ENCODE measurements at regions not wholly inside any gene's neighbourhood (a gene's known extent, or its start where the extent isn't known, plus 50 kb on each side); places are given as distances from the start of the nearest gene placed in this dataset.

DNA sequence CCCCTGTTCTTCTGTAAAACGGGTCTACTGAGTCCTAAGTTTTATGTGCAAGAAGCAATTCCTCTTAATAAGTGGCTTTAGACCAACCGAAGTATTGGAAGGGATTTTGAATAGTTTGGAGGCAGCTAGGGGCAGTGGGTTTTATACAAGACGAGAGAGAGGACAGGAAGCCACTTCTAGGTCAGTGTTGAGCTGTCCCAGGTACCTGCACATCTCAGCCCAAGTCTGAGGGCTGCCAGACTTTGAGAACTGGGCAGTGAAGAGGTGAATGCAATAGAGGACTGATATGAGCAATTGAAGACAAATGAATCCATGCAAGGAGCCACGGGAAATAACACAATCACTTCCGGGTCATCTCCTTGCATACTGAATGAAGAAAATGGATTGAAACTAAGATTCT is 273.5 kb downstream of the KLF6 start:
- H3K4me2 ChIP-seq (ENCODE audit: extremely low read depth, insufficient read depth, low read length) = no peak overlapping the region

DNA sequence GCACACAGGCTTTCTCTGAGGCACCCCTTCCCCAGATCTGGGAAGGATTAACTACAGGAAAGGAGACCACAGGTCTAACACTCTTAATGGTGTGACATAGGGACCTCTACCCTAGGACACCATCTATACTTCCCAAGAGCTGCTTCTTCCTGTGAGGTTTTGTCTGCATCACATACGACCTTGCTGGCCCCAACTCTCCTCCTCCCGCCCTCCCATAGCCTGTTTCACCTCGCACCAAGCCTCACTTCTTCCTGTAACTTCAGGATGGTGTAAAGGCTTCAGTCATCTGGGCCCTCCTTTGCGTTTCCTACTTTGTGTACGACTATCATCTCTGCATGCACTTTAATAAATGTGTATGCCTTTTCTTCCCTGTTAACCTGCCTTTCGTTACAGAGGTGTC is 274.3 kb downstream of the KLF6 start:
- no peaks in the 10 kb centered on the region for H4K20me1 ChIP-seq (ENCODE audit: control insufficient read depth, extremely low read depth, insufficient read depth, low read length)
- H2AFZ ChIP-seq (ENCODE audit: low read length) = no peak overlapping the region
- no peaks in the 10 kb centered on the region for H3K79me2 ChIP-seq (ENCODE audit: control insufficient read depth, insufficient read depth, low read length)
- H3K9me3 ChIP-seq (ENCODE audit: control insufficient read depth, insufficient read depth, low read depth, low read length) = no peaks in the 10 kb centered on the region
- H3K9ac ChIP-seq (ENCODE audit: insufficient read depth, low read length) = no peak overlapping the region
- no peak overlapping the region for H3K4me2 ChIP-seq (ENCODE audit: extremely low read depth, insufficient read depth, low read length)
- H3K27me3 ChIP-seq (ENCODE audit: control insufficient read depth, insufficient read depth, low read length) = no peaks in the 10 kb centered on the region
- no peak for DNase-seq (ENCODE audit: low read depth in 2 of 2)
- no peak overlapping the region for H3K4me3 ChIP-seq (replicated peaks in 1 of 4; ENCODE audit: control extremely low read depth in 1 of 4, insufficient read depth in 1 of 4, low read depth in 3 of 4, low read length in 4 of 4)
- no peak for TF ChIP-seq EZH2 (IDR thresholded peaks at IDR 0.05; ENCODE audit: low read length, missing control alignments)
- TF ChIP-seq, protein P1, sequence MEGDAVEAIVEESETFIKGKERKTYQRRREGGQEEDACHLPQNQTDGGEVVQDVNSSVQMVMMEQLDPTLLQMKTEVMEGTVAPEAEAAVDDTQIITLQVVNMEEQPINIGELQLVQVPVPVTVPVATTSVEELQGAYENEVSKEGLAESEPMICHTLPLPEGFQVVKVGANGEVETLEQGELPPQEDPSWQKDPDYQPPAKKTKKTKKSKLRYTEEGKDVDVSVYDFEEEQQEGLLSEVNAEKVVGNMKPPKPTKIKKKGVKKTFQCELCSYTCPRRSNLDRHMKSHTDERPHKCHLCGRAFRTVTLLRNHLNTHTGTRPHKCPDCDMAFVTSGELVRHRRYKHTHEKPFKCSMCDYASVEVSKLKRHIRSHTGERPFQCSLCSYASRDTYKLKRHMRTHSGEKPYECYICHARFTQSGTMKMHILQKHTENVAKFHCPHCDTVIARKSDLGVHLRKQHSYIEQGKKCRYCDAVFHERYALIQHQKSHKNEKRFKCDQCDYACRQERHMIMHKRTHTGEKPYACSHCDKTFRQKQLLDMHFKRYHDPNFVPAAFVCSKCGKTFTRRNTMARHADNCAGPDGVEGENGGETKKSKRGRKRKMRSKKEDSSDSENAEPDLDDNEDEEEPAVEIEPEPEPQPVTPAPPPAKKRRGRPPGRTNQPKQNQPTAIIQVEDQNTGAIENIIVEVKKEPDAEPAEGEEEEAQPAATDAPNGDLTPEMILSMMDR (conservative IDR thresholded peaks at IDR 0.05 in 1 of 2, IDR thresholded peaks at IDR 0.05 in 1 of 2; ENCODE audit: low read depth in 1 of 2, low read length in 2 of 2) = no peak
- H3K27ac ChIP-seq (ENCODE audit: insufficient read depth, low read length) = no peak overlapping the region
- H3K4me1 ChIP-seq (ENCODE audit: control insufficient read depth, extremely low read depth, insufficient read depth, low read length) = no peaks in the 10 kb centered on the region
- H3K36me3 ChIP-seq (ENCODE audit: control insufficient read depth, insufficient read depth, low read length) = no peaks in the 10 kb centered on the region

More for the DNA sequence above, 273.5 kb downstream of the KLF6 start:
- no peaks in the 10 kb centered on the region for H4K20me1 ChIP-seq (ENCODE audit: control insufficient read depth, extremely low read depth, insufficient read depth, low read length)
- H3K27ac ChIP-seq (ENCODE audit: insufficient read depth, low read length) = no peak overlapping the region
- H3K27me3 ChIP-seq (ENCODE audit: control insufficient read depth, insufficient read depth, low read length) = no peaks in the 10 kb centered on the region
- no peaks in the 10 kb centered on the region for H3K9me3 ChIP-seq (ENCODE audit: control insufficient read depth, insufficient read depth, low read depth, low read length)
- no peak overlapping the region for H3K9ac ChIP-seq (ENCODE audit: insufficient read depth, low read length)
- H3K36me3 ChIP-seq (ENCODE audit: control insufficient read depth, insufficient read depth, low read length) = no peaks in the 10 kb centered on the region
- TF ChIP-seq EZH2 (IDR thresholded peaks at IDR 0.05; ENCODE audit: low read length, missing control alignments) = no peak
- TF ChIP-seq, protein P1 (conservative IDR thresholded peaks at IDR 0.05 in 1 of 2, IDR thresholded peaks at IDR 0.05 in 1 of 2; ENCODE audit: low read depth in 1 of 2, low read length in 2 of 2) = no peak
- H3K4me3 ChIP-seq (replicated peaks in 1 of 4; ENCODE audit: control extremely low read depth in 1 of 4, insufficient read depth in 1 of 4, low read depth in 3 of 4, low read length in 4 of 4) = no peak overlapping the region
- no peak for DNase-seq (ENCODE audit: low read depth in 2 of 2)
- no peak overlapping the region for H2AFZ ChIP-seq (ENCODE audit: low read length)
- no peaks in the 10 kb centered on the region for H3K4me1 ChIP-seq (ENCODE audit: control insufficient read depth, extremely low read depth, insufficient read depth, low read length)
- H3K79me2 ChIP-seq (ENCODE audit: control insufficient read depth, insufficient read depth, low read length) = no peaks in the 10 kb centered on the region

DNA sequence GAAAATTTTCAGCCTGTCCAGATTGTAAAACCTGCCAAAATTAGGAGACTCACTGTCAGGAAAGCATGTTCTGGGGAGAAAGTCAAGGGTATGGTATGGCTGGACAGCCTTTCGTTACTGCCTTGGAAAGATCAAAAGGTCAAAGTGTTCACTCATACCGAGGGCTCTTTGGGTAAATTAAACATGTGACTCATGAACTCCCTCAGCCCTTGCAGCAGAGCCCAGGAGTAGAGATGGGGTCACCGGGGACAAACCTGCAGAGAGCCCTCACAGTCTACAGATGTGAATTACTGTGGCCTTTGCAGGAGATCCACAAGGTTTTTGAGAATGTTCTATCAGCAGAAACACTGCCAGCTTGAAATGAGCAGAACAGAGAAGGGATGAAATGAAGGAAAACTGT is 275.7 kb downstream of the KLF6 start:
- H3K36me3 ChIP-seq (ENCODE audit: control insufficient read depth, insufficient read depth, low read length) = no peaks in the 10 kb centered on the region
- H4K20me1 ChIP-seq (ENCODE audit: control insufficient read depth, extremely low read depth, insufficient read depth, low read length) = no peaks in the 10 kb centered on the region
- no peaks in the 10 kb centered on the region for H3K9me3 ChIP-seq (ENCODE audit: control insufficient read depth, insufficient read depth, low read depth, low read length)

More for the DNA sequence above, 275.7 kb downstream of the KLF6 start:
- no peak overlapping the region for H3K4me3 ChIP-seq (replicated peaks in 1 of 4; ENCODE audit: control extremely low read depth in 1 of 4, insufficient read depth in 1 of 4, low read depth in 3 of 4, low read length in 4 of 4)
- no peak overlapping the region for H2AFZ ChIP-seq (ENCODE audit: low read length)
- no peak overlapping the region for H3K4me2 ChIP-seq (ENCODE audit: extremely low read depth, insufficient read depth, low read length)
- TF ChIP-seq EZH2 (IDR thresholded peaks at IDR 0.05; ENCODE audit: low read length, missing control alignments) = no peak
- TF ChIP-seq, protein P1 (conservative IDR thresholded peaks at IDR 0.05 in 1 of 2, IDR thresholded peaks at IDR 0.05 in 1 of 2; ENCODE audit: low read depth in 1 of 2, low read length in 2 of 2) = no peak
- no peaks in the 10 kb centered on the region for H3K79me2 ChIP-seq (ENCODE audit: control insufficient read depth, insufficient read depth, low read length)
- no peak overlapping the region for H3K27ac ChIP-seq (ENCODE audit: insufficient read depth, low read length)
- DNase-seq (ENCODE audit: low read depth in 2 of 2) = no peak
- H3K9ac ChIP-seq (ENCODE audit: insufficient read depth, low read length) = no peak overlapping the region
- no peaks in the 10 kb centered on the region for H3K27me3 ChIP-seq (ENCODE audit: control insufficient read depth, insufficient read depth, low read length)
- H3K4me1 ChIP-seq (ENCODE audit: control insufficient read depth, extremely low read depth, insufficient read depth, low read length) = no peaks in the 10 kb centered on the region
